PFSK-1 (cell line): ENCODE measurements at regions not wholly inside any gene's neighbourhood (a gene's known extent, or its start where the extent isn't known, plus 50 kb on each side); places are given as distances from the start of the nearest gene placed in this dataset.

Experiments used
- FOXP2 ChIP-seq: optimal IDR thresholded peaks from 2 replicates; pipeline ENCODE3; 2011; ENCODE audit warnings: borderline replicate concordance, control low read depth, inconsistent platforms; ENCODE audit not compliant: insufficient read depth; ENCODE audit errors: extremely low read length, extremely low read depth
- POLR2AphosphoS5 ChIP-seq: IDR thresholded peaks from 2 replicates; pipeline ENCODE4 v1.6.1; 2012; ENCODE audit warnings: low read depth, mild to moderate bottlenecking, control low read depth, low read length, moderate library complexity
- SIN3A ChIP-seq: IDR thresholded peaks from 2 replicates; pipeline ENCODE4 v1.6.1; 2012; ENCODE audit warnings: mild to moderate bottlenecking, low read length, moderate library complexity, borderline replicate concordance; ENCODE audit not compliant: insufficient read depth
- TAF1 ChIP-seq: IDR thresholded peaks from 2 replicates; pipeline ENCODE4 v1.6.1; 2012; ENCODE audit warnings: low read length, control low read depth, borderline replicate concordance; ENCODE audit not compliant: insufficient read depth
- TF ChIP-seq, protein P1 (sequence below), 2 experiments: IDR thresholded peaks; 2 replicates each; pipeline versions ENCODE4 v1.6.1 to v1.8.0; 2011 to 2012; ENCODE audit warnings: low read depth in 2 of 2, low read length in 2 of 2, control low read depth in 1 of 2, inconsistent platforms in 1 of 2, mild to moderate bottlenecking in 1 of 2, moderate library complexity in 1 of 2; ENCODE audit not compliant: insufficient read depth in 1 of 2

- TF ChIP-seq SIN3A (no peak), TAF1 (no peak), POLR2AphosphoS5 (no peak), FOXP2 (no peak)
- TF ChIP-seq, protein P1, sequence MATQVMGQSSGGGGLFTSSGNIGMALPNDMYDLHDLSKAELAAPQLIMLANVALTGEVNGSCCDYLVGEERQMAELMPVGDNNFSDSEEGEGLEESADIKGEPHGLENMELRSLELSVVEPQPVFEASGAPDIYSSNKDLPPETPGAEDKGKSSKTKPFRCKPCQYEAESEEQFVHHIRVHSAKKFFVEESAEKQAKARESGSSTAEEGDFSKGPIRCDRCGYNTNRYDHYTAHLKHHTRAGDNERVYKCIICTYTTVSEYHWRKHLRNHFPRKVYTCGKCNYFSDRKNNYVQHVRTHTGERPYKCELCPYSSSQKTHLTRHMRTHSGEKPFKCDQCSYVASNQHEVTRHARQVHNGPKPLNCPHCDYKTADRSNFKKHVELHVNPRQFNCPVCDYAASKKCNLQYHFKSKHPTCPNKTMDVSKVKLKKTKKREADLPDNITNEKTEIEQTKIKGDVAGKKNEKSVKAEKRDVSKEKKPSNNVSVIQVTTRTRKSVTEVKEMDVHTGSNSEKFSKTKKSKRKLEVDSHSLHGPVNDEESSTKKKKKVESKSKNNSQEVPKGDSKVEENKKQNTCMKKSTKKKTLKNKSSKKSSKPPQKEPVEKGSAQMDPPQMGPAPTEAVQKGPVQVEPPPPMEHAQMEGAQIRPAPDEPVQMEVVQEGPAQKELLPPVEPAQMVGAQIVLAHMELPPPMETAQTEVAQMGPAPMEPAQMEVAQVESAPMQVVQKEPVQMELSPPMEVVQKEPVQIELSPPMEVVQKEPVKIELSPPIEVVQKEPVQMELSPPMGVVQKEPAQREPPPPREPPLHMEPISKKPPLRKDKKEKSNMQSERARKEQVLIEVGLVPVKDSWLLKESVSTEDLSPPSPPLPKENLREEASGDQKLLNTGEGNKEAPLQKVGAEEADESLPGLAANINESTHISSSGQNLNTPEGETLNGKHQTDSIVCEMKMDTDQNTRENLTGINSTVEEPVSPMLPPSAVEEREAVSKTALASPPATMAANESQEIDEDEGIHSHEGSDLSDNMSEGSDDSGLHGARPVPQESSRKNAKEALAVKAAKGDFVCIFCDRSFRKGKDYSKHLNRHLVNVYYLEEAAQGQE (IDR thresholded peaks at IDR 0.05; ENCODE audit: insufficient read depth in 1 of 2, low read depth in 2 of 2, low read length in 2 of 2) = no peak
Measured at GRCh38 chrX:10893976-10894375, 217.2 kb upstream of the HCCS start.

DNA sequence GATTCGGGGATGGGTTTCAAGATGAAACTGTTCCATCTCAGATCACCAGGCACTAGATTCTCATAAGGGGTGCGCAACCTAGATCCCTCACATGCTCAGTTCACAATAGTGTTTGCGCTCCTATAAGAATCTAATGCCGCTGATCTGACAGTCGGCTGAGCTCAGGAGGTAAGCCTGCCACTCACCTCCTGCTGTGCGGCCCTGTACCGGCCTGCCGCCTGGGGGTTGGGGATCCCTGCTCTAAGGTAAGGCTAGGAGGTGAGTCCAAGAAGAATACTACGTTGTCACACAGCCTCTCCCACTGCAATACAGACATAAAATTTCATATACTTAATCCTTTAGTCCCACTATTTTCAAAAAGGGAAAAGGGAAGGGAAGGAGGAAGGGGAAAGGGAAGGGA lies 213.4 kb upstream of the HCCS start:
- TF ChIP-seq FOXP2 = no peak
- TF ChIP-seq POLR2AphosphoS5 = no peak
- TF ChIP-seq, protein P1 (IDR thresholded peaks at IDR 0.05; ENCODE audit: insufficient read depth in 1 of 2, low read depth in 2 of 2, low read length in 2 of 2) = no peak
- TF ChIP-seq TAF1 = no peak
- TF ChIP-seq SIN3A = no peak

- TF ChIP-seq TAF1 (no peak), FOXP2 (no peak), POLR2AphosphoS5 (no peak), SIN3A (no peak)
- TF ChIP-seq, protein P1 (IDR thresholded peaks at IDR 0.05; ENCODE audit: insufficient read depth in 1 of 2, low read depth in 2 of 2, low read length in 2 of 2) = no peak
Measured at GRCh38 chrX:10900585-10901289, 210.4 kb upstream of the HCCS start.

DNA sequence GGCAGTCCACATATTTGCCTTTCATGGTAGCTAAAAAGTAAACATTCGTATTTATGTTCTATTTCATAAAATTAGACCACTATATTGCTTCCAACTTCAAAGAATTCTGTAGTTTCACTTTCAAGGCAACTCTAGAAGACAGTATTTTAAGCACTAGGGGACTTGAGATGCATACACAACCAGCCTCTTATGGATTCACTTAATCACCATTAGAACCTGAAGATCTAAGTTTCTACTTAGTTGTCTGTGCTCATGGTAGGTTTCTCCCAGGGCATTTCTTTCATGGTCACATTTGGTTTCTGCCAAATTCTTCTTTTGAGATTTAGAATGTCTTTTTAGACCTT lies 209.9 kb upstream of the HCCS start:
- TF ChIP-seq SIN3A (no peak), TAF1 (no peak), POLR2AphosphoS5 (no peak), FOXP2 (no peak)
- TF ChIP-seq, protein P1 (IDR thresholded peaks at IDR 0.05; ENCODE audit: insufficient read depth in 1 of 2, low read depth in 2 of 2, low read length in 2 of 2) = no peak

DNA sequence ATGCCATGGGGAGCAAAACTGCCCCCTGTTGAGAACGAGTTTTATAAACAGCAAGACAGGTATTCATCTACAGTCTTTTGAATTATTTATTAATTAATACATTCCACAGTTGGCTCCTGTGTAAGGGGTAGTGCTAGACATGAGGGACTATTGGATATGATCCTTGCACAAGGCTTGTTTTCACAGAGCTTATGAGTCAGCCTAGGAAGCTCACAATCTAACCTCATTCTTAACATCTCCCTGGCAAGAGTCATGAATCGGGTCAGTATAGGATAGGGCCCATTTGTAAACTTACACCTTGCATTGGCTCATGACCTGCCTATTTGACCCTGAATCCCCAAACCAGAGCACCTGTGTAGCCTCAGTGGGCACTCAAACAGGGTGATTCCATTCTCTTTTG lies 209.1 kb upstream of the HCCS start:
- TF ChIP-seq, protein P1 (IDR thresholded peaks at IDR 0.05; ENCODE audit: insufficient read depth in 1 of 2, low read depth in 2 of 2, low read length in 2 of 2) = no peak
- TF ChIP-seq TAF1 (no peak), SIN3A (no peak)
